Stomach (tissue), 4 donors: ENCODE measurements at regions not wholly inside any gene's neighbourhood (a gene's known extent, or its start where the extent isn't known, plus 50 kb on each side); places are given as distances from the start of the nearest gene placed in this dataset.

Experiments
- CTCF ChIP-seq, 7 experiments: fragments of 450-650 bp in 4 of 7; fragments of 200-600 bp in 3 of 7; sonication (generic) in 3 of 7; IDR thresholded peaks; one replicate each; pipeline ENCODE4 v1.5.1; 2016 to 2019; ENCODE audit warnings: antibody characterized with exemption in 7 of 7, control low read depth in 2 of 7, mild to moderate bottlenecking in 1 of 7
- EP300 ChIP-seq: sonication (generic); formaldehyde crosslinking; IDR thresholded peaks from one replicate; pipeline ENCODE4 v1.6.1; 2017; ENCODE audit warnings: antibody characterized with exemption
- POLR2A ChIP-seq, 4 donors: fragments of 450-650 bp; IDR thresholded peaks; one replicate each; pipeline ENCODE4 v1.6.1; 2016; ENCODE audit warnings: antibody characterized with exemption in 4 of 4, control low read depth in 2 of 4, mild to moderate bottlenecking in 1 of 4, moderate library complexity in 1 of 4
- POLR2AphosphoS5 ChIP-seq, 3 donors: sonication (generic); formaldehyde crosslinking; IDR thresholded peaks; one replicate each; pipeline ENCODE4 v1.6.1; 2016; ENCODE audit warnings: antibody characterized with exemption in 3 of 3

GRCh38 chr10:2589196-2589595 is 478.2 kb upstream of the PFKP start:
- no peak for TF ChIP-seq CTCF (IDR thresholded peaks at IDR 0.05)
- TF ChIP-seq EP300 = no peak
- TF ChIP-seq POLR2AphosphoS5 (IDR thresholded peaks at IDR 0.05) = no peak
- TF ChIP-seq POLR2A (IDR thresholded peaks at IDR 0.05) = no peak
